Activated CD4-positive, alpha-beta memory T cell treated with anti-CD3 and anti-CD28 coated beads for 36 hours (primary cell): ENCODE measurements at regions not wholly inside any gene's neighbourhood (a gene's known extent, or its start where the extent isn't known, plus 50 kb on each side); places are given as distances from the start of the nearest gene placed in this dataset.

ENCODE experiments used
- CTCF ChIA-PET: fragments of 350-600 bp; sonication (Branson Sonifier 250); formaldehyde crosslinking; loops from one replicate; lab custom pipeline; 2021; ENCODE audit warnings: antibody characterized with exemption, inconsistent platforms; lab: Charles Lee
- POLR2A ChIA-PET: fragments of 350-600 bp; sonication (Branson Sonifier 250); formaldehyde crosslinking; loops from one replicate; lab custom pipeline; 2021; ENCODE audit warnings: antibody characterized with exemption; lab: Charles Lee
- DNase-seq: peaks from one replicate; pipeline ENCODE4 v3.0.0-alpha.2; 2020
- H3K27ac Mint-ChIP-seq: one replicate; pipeline ENCODE4 v1.8.0; 2021; ENCODE audit warnings: mixed read lengths
- H3K27me3 Mint-ChIP-seq: one replicate; pipeline ENCODE4 v1.8.0; 2021; ENCODE audit warnings: mixed read lengths
- H3K36me3 Mint-ChIP-seq: one replicate; pipeline ENCODE4 v1.8.0; 2021; ENCODE audit warnings: mixed read lengths
- H3K4me1 Mint-ChIP-seq: one replicate; pipeline ENCODE4 v1.8.0; 2021; ENCODE audit warnings: low read depth, mixed read lengths
- H3K4me3 Mint-ChIP-seq: one replicate; pipeline ENCODE4 v1.8.0; 2021; ENCODE audit warnings: mild to moderate bottlenecking, mixed read lengths
- H3K9me3 Mint-ChIP-seq: one replicate; pipeline ENCODE4 v1.8.0; 2021; ENCODE audit warnings: mixed read lengths
- intact Hi-C: fragments of 100-400 bp; cut with micrococcal nuclease; formaldehyde crosslinking; loops from one replicate; pipeline ENCODE4 v1.15.1; 2023

- ChIA-PET CTCF (no interaction called here), POLR2A (no interaction called here)
- Mint-ChIP-seq H3K4me1 (peaks cover 28% of the 10 kb centered on the region), H3K27ac (no peak overlapping the region), H3K4me3 (no peak overlapping the region), H3K36me3 (no peaks in the 10 kb centered on the region), H3K9me3 (no peaks in the 10 kb centered on the region), H3K27me3 (no peaks in the 10 kb centered on the region)
- DNase-seq: no peak
- intact Hi-C loops: loop anchor here (5.0 to 10.0 kb wide), 2 partner anchors 174 to 213 kb away; no protein-coding TSS in a partner anchor
Measured at GRCh38 chr6:6859105-6859504, 248.7 kb upstream of the RREB1 start.

DNA sequence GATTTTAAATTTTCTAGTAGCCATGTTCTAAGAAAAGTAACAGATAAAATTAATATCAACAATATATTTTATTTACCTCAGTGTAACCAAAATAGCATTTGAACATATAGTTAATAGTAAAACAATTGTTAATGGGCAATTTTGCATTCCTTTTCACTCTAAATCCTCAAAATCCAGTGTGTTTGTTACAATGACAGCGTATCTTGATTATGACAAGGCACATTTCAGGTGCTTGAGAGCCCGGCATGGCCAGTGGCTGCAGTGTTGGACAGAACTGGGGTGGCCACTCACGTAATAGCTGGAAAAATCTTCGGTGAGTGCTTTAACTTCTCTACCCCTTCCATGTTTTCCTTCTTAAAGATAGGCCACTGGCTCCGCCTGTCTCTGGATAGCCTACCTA, 248.0 kb upstream of the RREB1 start:
- DNase-seq: no peak
- intact Hi-C loops: loop anchor here (5.0 to 10.0 kb wide), 2 partner anchors 175 to 213 kb away; no protein-coding TSS in a partner anchor
- Mint-ChIP-seq H3K9me3 (no peaks in the 10 kb centered on the region), H3K4me3 (no peak overlapping the region), H3K27ac (no peak overlapping the region), H3K27me3 (no peaks in the 10 kb centered on the region), H3K4me1 (peaks cover 25% of the 10 kb centered on the region), H3K36me3 (no peaks in the 10 kb centered on the region)
- ChIA-PET CTCF (interaction anchor here (1.1 kb wide), 1 partner anchor 859 kb away, joined by 3 read pairs; no protein-coding TSS in a partner anchor), POLR2A (no interaction called here)

DNA sequence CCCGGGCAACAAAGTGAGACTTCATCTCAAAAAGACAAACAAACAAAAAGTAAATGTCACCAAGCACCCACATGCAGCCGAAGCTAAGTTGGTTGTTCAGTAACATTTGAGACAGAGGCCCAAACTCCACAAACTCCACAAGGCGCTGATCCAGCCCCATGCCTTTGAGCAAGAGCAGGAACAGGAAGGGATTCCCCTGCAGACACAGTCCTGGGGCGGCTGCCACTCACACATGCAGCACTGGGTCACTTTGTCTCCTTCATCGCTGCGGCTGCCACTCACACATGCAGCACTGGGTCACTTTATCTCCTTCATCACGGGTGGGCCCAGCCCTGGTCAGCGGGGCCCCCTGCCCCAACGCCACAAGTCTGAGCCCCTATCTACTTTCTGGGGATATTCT, 246.9 kb upstream of the RREB1 start:
- Mint-ChIP-seq H3K9me3 (no peaks in the 10 kb centered on the region), H3K27me3 (peaks cover 2% of the 10 kb centered on the region), H3K4me3 (no peak overlapping the region), H3K4me1 (peaks cover 18% of the 10 kb centered on the region), H3K36me3 (no peaks in the 10 kb centered on the region), H3K27ac (no peak overlapping the region)
- ChIA-PET POLR2A (no interaction called here), CTCF (interaction anchor here (1.1 kb wide), 1 partner anchor 858 kb away, joined by 3 read pairs; no protein-coding TSS in a partner anchor)
- DNase-seq: no peak
- intact Hi-C loops: no loop called here

DNA sequence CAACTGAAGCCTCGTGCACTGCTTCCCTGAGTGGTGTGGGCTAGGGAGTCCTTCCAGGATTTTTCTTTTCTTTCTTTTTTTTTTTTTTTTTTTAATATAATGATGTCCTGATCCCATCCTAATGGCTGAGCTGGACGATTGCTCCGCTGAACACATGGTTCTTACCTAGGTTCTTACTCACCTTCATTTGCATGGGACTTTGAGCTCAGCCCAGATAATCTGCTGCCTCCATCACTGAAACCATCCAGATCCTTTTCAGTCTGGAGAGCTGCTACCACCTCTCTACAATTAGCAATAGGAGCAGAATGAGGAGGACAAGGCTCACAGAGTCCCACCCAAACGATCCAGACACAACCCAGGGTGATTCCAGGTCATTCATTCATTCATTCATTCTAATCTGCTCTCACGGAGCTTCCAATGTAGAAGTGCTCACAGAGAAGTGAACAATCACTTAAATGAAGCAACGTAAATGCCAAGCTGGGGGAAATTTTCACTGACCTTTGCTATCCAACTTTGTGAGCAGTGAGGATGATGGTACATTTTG, 246.3 kb upstream of the RREB1 start:
- H3K36me3 Mint-ChIP-seq: no peaks in the 10 kb centered on the region
- ChIA-PET CTCF (no interaction called here), POLR2A (no interaction called here)
- intact Hi-C loops: no loop called here
- no peak overlapping the region for H3K27ac Mint-ChIP-seq
- H3K4me3 Mint-ChIP-seq: no peak overlapping the region
- peaks cover 2% of the 10 kb centered on the region for H3K27me3 Mint-ChIP-seq
- H3K9me3 Mint-ChIP-seq: no peaks in the 10 kb centered on the region
- peaks cover 13% of the 10 kb centered on the region for H3K4me1 Mint-ChIP-seq
- DNase-seq: no peak

DNA sequence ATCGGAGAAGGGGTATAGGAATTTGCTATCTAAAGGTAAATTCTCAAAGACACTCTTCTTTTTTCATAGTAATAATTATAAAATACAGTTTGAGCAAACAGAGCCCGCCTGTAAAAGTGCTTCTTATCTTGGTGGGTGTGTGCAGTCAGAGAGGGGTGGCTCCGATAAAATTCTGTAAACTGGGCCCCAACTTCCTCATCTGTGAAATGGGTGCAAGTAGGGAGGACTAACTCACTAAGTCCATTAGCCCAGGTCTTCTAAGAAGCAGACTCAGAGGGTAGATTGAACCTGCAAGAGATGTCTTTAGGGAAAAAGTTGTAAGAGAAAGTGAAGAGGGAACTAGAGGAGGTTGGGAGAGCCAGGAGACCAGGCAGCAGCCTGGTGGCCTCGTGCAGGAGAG, 245.8 kb upstream of the RREB1 start:
- Mint-ChIP-seq H3K4me3 (no peak overlapping the region), H3K27me3 (peaks cover 2% of the 10 kb centered on the region), H3K36me3 (no peaks in the 10 kb centered on the region), H3K4me1 (peaks cover 7% of the 10 kb centered on the region), H3K27ac (no peak overlapping the region), H3K9me3 (no peaks in the 10 kb centered on the region)
- POLR2A ChIA-PET: no interaction called here
- intact Hi-C loops: no loop called here
- no peak for DNase-seq
- CTCF ChIA-PET: no interaction called here

GRCh38 chr6:6863970-6864639, 243.7 kb upstream of the RREB1 start:
- no peaks in the 10 kb centered on the region for H3K4me1 Mint-ChIP-seq
- ChIA-PET CTCF (no interaction called here), POLR2A (no interaction called here)
- intact Hi-C loops: no loop called here
- H3K36me3 Mint-ChIP-seq: no peaks in the 10 kb centered on the region
- H3K27ac Mint-ChIP-seq: no peak overlapping the region
- no peak overlapping the region for H3K4me3 Mint-ChIP-seq
- DNase-seq: no peak
- H3K9me3 Mint-ChIP-seq: no peaks in the 10 kb centered on the region
- peaks cover 2% of the 10 kb centered on the region for H3K27me3 Mint-ChIP-seq

- no peaks in the 10 kb centered on the region for H3K36me3 Mint-ChIP-seq
- peaks cover 4% of the 10 kb centered on the region for H3K27me3 Mint-ChIP-seq
- no peaks in the 10 kb centered on the region for H3K9me3 Mint-ChIP-seq
- intact Hi-C loops: no loop called here
- no peak for DNase-seq
- ChIA-PET POLR2A (no interaction called here), CTCF (no interaction called here)
- H3K27ac Mint-ChIP-seq: no peak overlapping the region
- H3K4me1 Mint-ChIP-seq: no peaks in the 10 kb centered on the region
- no peak overlapping the region for H3K4me3 Mint-ChIP-seq
Measured at GRCh38 chr6:6865611-6866010, 242.2 kb upstream of the RREB1 start.

- no peaks in the 10 kb centered on the region for H3K36me3 Mint-ChIP-seq
- intact Hi-C loops: no loop called here
- no peaks in the 10 kb centered on the region for H3K4me1 Mint-ChIP-seq
- CTCF ChIA-PET: no interaction called here
- H3K27ac Mint-ChIP-seq: no peak overlapping the region
- H3K27me3 Mint-ChIP-seq: peaks cover 4% of the 10 kb centered on the region
- POLR2A ChIA-PET: no interaction called here
- DNase-seq: no peak
- H3K9me3 Mint-ChIP-seq: no peaks in the 10 kb centered on the region
- H3K4me3 Mint-ChIP-seq: no peak overlapping the region
Measured at GRCh38 chr6:6866656-6867403, 240.9 kb upstream of the RREB1 start.

DNA sequence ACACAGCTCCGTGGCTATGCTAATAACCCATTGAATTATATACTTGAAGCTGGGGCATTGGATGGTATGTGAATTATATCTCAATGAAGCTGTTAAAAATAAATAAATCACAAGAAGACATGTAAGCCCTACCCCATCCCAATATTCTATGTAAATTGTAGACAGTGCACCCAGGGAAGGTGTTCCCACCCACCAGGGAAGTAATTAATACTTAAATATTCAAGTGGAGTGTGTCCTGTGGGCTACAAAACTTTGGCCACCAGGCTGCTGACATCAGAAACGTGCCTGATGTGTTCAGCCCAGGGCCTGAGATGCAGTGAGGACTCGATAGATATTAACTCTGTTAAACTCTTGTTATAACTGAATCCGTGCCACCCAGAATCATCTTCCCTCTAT, 240.4 kb upstream of the RREB1 start:
- CTCF ChIA-PET: no interaction called here
- H3K4me3 Mint-ChIP-seq: no peak overlapping the region
- no peak for DNase-seq
- intact Hi-C loops: no loop called here
- peaks cover 4% of the 10 kb centered on the region for H3K27me3 Mint-ChIP-seq
- H3K9me3 Mint-ChIP-seq: no peaks in the 10 kb centered on the region
- POLR2A ChIA-PET: no interaction called here
- H3K36me3 Mint-ChIP-seq: no peaks in the 10 kb centered on the region
- H3K27ac Mint-ChIP-seq: no peak overlapping the region
- no peaks in the 10 kb centered on the region for H3K4me1 Mint-ChIP-seq

DNA sequence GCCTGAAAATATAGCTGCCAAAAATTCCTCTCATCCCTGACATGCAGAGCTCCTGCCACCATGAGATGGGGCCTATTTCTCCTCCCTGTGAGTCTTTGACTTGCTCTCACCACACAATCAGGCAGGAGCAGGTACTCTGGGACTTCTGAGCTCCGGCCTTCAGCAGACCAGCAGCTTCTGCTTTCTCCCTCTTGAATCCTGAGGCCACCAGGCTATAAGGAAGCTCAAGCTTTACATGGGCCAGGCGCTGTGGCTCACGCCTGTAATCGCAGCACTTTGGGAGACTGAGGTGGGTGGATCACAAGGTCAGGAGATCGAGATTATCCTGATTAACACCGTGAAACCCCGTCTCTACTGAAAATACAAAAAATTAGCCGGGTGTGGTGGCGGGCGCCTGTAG, 238.7 kb upstream of the RREB1 start:
- Mint-ChIP-seq H3K4me3 (no peak overlapping the region), H3K36me3 (no peaks in the 10 kb centered on the region), H3K4me1 (no peaks in the 10 kb centered on the region), H3K27me3 (peaks cover 4% of the 10 kb centered on the region), H3K27ac (no peak overlapping the region), H3K9me3 (no peaks in the 10 kb centered on the region)
- ChIA-PET CTCF (no interaction called here), POLR2A (interaction anchor here (0.6 kb wide), 1 partner anchor 68 kb away, joined by 4 read pairs; no protein-coding TSS in a partner anchor)
- no peak for DNase-seq
- intact Hi-C loops: no loop called here

- Mint-ChIP-seq H3K9me3 (no peaks in the 10 kb centered on the region), H3K27ac (no peak overlapping the region), H3K36me3 (no peaks in the 10 kb centered on the region), H3K4me1 (no peaks in the 10 kb centered on the region), H3K4me3 (no peak overlapping the region), H3K27me3 (peaks cover 3% of the 10 kb centered on the region)
- intact Hi-C loops: no loop called here
- ChIA-PET CTCF (no interaction called here), POLR2A (no interaction called here)
- no peak for DNase-seq
Measured at GRCh38 chr6:6870921-6871320, 236.8 kb upstream of the RREB1 start.

DNA sequence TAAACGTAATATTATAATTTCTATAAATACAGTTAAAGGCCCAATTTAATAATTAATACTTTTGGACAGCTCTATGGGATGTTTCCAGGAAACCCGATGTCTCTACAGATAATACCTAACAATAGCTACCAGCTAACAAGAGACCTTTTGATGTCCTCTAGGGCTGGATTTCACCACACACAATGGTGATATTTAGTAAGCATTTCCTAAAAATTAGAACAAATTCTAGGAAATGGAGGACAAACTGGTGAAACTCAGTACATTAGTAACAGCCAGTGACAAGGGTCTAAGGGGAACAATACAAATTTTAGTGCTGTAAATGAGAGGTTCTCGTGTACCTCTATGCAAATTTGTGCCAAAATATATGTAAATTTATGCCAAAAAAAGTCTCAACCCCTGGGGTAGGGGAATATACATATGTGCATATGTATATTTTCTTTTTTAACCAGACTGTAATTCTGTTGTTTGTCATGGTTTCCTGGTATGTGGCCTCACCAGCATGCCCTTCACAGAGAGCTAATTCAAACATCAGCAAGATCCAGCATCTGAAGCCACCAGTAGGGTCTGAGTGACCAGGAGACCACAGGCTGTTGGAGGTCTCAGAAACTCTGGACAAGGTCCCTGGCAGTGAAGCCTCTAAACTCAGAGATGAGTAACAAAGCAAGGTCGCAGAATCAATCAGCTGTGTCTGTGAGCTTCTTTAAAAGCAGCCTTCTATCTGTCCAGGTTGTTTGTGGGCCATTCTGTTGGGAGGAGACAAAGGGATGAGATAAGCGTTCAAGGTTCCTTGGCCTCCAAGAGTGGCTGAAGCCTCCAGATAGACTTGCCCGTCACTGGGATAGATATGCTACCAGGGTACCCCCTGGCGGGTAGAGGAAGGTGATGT, 235.1 kb upstream of the RREB1 start:
- POLR2A ChIA-PET: no interaction called here
- H3K4me3 Mint-ChIP-seq: no peak overlapping the region

More for the DNA sequence above, 235.1 kb upstream of the RREB1 start:
- Mint-ChIP-seq H3K36me3 (no peaks in the 10 kb centered on the region), H3K4me1 (no peaks in the 10 kb centered on the region), H3K9me3 (no peaks in the 10 kb centered on the region), H3K27ac (no peak overlapping the region), H3K27me3 (peaks cover 10% of the 10 kb centered on the region)
- no peak for DNase-seq
- intact Hi-C loops: no loop called here
- CTCF ChIA-PET: no interaction called here
